Aorta (tissue), 5 donors: ENCODE measurements at regions not wholly inside any gene's neighbourhood (a gene's known extent, or its start where the extent isn't known, plus 50 kb on each side); places are given as distances from the start of the nearest gene placed in this dataset.

Experiments
- ATAC-seq: fragments of 200-7000 bp; cut with Tn5 transposase; one replicate; pipeline ENCODE4 v1.9.1; 2022; ENCODE audit warnings: moderate library complexity; ENCODE audit not compliant: low FRiP score
- DNase-seq, 2 donors: peaks; one replicate each; pipeline ENCODE4 v3.0.0-alpha.2; 2020
- H3K27ac ChIP-seq, 2 donors: one replicate each; pipeline ENCODE4 v1.5.1; 2013; ENCODE audit warnings: low read length in 2 of 2, mild to moderate bottlenecking in 2 of 2, moderate library complexity in 2 of 2, control low read depth in 1 of 2, inconsistent platforms in 1 of 2, low read depth in 1 of 2
- H3K27me3 ChIP-seq, 2 donors: one replicate each; pipeline ENCODE4 v1.6.1; 2013; ENCODE audit warnings: control low read depth in 1 of 2, low read length in 1 of 2, mild to moderate bottlenecking in 1 of 2, moderate library complexity in 1 of 2; ENCODE audit not compliant: insufficient read depth in 2 of 2, control insufficient read depth in 1 of 2
- H3K36me3 ChIP-seq, 2 donors: one replicate each; pipeline ENCODE4 v1.6.1; 2013; ENCODE audit warnings: control low read depth in 1 of 2, low read length in 1 of 2, mild to moderate bottlenecking in 1 of 2; ENCODE audit not compliant: insufficient read depth in 2 of 2, control insufficient read depth in 1 of 2
- H3K4me1 ChIP-seq, 2 donors: one replicate each; pipeline ENCODE4 v1.6.1; 2013; ENCODE audit warnings: low read length in 2 of 2, control low read depth in 1 of 2, mild to moderate bottlenecking in 1 of 2, moderate library complexity in 1 of 2; ENCODE audit not compliant: insufficient read depth in 2 of 2, control insufficient read depth in 1 of 2
- H3K4me3 ChIP-seq, 2 donors: one replicate each; pipeline ENCODE4 v1.5.1; 2013; ENCODE audit warnings: low read length in 2 of 2, control low read depth in 1 of 2, mild to moderate bottlenecking in 1 of 2
- H3K9me3 ChIP-seq: one replicate; pipeline ENCODE4 v1.6.1; 2013; ENCODE audit warnings: mild to moderate bottlenecking, low read length; ENCODE audit not compliant: control insufficient read depth
- WGBS, 2 donors: extraction: QIAGEN DNeasy Blood & Tissue Kit; methylation state at CpG; one replicate each; pipeline ENCODE4 v1.1.7; 2013; 5-methylcytosine and 5-hydroxymethylcytosine counted together
- intact Hi-C, 2 donors: fragments of 100-400 bp; cut with DNase I; formaldehyde crosslinking; loops; one replicate each; pipeline versions ENCODE4 v1.14.2 to v1.15.0; 2022
- donor health status: healthy with polysubstance abuse.
- donor health status: Bipolar disorder and iron deficiency.
- donor health status: DM: no; HTN: no; CAD: no.
- donor health status: DM: no; HTN: no; CAD: no.
- donor health status: DM: yes; HTN: yes; CAD: no.

DNA sequence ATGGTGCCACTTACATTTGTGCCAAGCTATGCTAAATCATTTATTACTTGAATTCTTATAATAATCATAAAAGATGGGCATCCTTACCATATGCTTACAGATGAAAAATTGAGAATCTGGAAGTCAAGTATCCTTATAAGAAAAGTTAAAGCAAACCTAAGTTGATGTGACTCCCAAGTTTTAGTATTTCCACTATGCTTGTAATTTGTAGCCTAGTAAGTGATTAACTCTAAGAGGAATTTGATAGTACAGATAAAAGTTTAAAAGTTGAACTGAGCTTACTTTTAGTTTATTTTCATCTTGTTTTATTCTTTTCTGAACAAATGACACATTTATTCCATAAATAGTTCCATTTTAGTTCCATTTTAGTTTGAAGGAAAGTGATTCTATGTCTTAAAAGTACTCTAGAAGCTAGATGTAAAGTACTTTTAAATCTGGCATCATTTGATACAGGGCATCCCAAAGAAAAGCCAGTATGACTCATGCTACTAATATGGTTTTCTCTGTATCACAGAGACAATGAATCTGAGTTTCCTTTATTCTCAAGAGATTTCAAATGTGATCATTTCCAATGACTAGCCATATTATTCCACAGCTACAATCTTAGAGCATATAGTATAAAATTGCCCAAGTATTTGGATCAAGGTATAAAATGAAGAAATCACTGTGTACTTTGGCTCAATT, 596.0 kb downstream of the SLC16A7 start:
- no peak for ATAC-seq
- intact Hi-C loops = no loop called here

DNA sequence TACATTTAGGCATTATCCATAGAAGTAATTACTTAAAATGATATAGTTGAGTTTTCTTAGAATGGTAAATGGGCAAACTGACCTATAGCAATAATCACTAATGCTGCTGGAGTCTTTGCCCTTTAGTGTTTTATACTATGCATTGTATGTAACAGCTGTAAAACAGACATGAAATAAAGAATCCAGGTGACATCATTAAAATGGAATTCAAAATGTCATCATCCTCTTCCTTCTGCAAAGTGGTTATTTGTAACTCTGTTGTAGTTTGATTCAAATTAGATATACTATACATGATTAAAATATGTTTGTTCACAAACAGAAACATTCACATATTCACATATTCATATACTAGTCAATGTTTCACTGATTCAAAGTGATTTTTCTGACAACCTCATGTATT, 598.8 kb downstream of the SLC16A7 start:
- DNase-seq = no peak
- Histone ChIP-seq H3K36me3 (no peaks in the 10 kb centered on the region), H3K4me3 (no peak overlapping the region), H3K27ac (no peak overlapping the region), H3K4me1 (no peaks in the 10 kb centered on the region), H3K9me3 (no peaks in the 10 kb centered on the region), H3K27me3 (no peaks in the 10 kb centered on the region)
- intact Hi-C loops = no loop called here
- no peak for ATAC-seq

More for the DNA sequence above, 596.0 kb downstream of the SLC16A7 start:
- Histone ChIP-seq H3K36me3 (no peaks in the 10 kb centered on the region), H3K4me3 (no peak overlapping the region), H3K27ac (no peak overlapping the region), H3K27me3 (no peaks in the 10 kb centered on the region), H3K4me1 (no peaks in the 10 kb centered on the region), H3K9me3 (no peaks in the 10 kb centered on the region)
- no peak for DNase-seq

DNA sequence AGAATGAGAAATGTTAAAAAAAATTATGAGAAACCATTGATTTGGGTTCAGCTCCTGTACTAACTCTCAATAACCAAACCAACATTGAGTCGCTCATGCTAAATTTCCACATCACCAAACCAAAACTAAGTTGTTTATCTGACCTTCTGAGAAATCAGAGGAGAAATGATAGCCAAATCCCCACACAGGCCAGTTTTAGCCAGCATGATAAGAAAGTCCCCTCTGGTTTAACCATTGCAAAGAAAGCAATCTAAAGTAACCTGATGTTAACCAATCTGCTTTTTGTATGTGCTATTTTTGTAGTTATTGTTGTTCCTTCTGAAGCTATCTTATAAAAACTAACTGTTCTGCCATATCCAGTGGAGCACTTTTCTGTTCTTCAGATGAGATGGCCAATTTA, 599.7 kb downstream of the SLC16A7 start:
- WGBS, 2 donors = 57 to 58% methylated on average over 1 of the region's 1 CpG
- intact Hi-C loops = no loop called here
- no peaks in the 10 kb centered on the region for H3K36me3 ChIP-seq

DNA sequence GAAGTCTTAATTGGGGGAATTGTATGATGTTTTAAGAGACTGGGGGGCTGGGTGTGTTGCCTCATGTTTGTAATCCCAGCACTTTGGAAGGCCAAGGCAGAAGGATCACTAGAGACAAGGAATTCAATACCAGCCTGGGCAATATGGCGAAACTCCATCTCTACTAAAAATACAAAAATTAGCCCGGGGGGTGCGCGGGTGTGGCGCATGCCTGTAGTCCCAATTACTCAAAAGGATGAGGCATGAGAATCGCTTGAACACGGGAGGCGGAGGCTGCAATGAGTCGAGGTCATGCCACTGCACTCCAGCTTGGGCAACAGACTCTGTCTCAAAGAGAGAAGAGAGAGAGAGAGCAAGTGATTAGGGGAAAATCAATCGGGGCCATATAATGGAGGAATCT, 600.5 kb downstream of the SLC16A7 start:
- Histone ChIP-seq H3K4me1 (no peaks in the 10 kb centered on the region), H3K36me3 (no peaks in the 10 kb centered on the region), H3K4me3 (no peak overlapping the region), H3K27ac (no peak overlapping the region), H3K9me3 (no peaks in the 10 kb centered on the region), H3K27me3 (no peaks in the 10 kb centered on the region)
- intact Hi-C loops = no loop called here
- no peak for ATAC-seq
- WGBS, 2 donors = 96 to 97% methylated on average over 10 of the region's 10 CpGs
- no peak for DNase-seq

More for the DNA sequence above, 599.7 kb downstream of the SLC16A7 start:
- no peak overlapping the region for H3K4me3 ChIP-seq
- DNase-seq = no peak
- H3K27me3 ChIP-seq = no peaks in the 10 kb centered on the region
- ATAC-seq = no peak
- H3K27ac ChIP-seq = no peak overlapping the region
- no peaks in the 10 kb centered on the region for H3K4me1 ChIP-seq
- H3K9me3 ChIP-seq = no peaks in the 10 kb centered on the region

DNA sequence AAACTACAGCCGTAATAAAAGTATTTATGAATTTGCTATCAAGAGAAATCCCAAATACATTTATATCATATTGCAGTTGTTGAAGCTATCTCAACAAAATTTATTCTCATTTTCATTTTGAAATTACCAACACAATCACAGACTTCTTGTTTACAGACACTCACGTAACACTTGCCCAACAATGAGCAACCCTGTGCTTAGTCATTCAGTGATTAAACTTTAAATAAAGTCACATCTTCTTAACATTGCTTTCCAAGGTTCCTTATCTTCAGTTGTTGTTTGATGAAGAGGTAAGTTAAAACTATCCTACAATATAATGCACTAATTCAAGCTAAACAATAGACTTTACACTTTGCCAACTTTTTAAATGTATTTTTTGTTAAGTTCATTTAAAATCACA, 601.8 kb downstream of the SLC16A7 start:
- no peaks in the 10 kb centered on the region for H3K4me1 ChIP-seq
- no peak overlapping the region for H3K4me3 ChIP-seq
- intact Hi-C loops = no loop called here
- WGBS, 2 donors = 89 to 95% methylated on average over 2 of the region's 2 CpGs
- no peak overlapping the region for H3K27ac ChIP-seq
- no peaks in the 10 kb centered on the region for H3K27me3 ChIP-seq
- ATAC-seq = no peak
- DNase-seq = no peak
- no peaks in the 10 kb centered on the region for H3K9me3 ChIP-seq
- no peaks in the 10 kb centered on the region for H3K36me3 ChIP-seq

DNA sequence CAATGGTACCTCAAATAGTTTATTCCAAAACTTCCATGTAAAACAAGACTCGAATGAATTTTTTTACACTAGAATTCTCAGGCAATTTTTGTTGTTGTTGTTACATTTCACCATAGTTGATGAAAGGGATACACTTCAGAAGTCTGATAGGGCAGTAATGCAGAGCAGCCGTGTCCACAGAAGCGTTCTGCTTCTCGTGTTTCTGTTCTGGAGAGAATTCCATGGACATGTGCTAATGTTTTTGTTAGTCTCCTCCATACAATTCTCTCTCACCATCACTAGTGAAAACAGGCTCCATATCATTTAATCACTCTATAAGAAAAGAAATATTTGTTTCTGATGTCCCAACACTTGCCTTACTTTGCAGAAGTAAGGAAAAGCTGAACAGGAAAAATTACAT, 606.1 kb downstream of the SLC16A7 start:
- intact Hi-C loops = no loop called here
- Histone ChIP-seq H3K27me3 (no peaks in the 10 kb centered on the region), H3K27ac (no peak overlapping the region), H3K4me3 (no peak overlapping the region), H3K9me3 (no peaks in the 10 kb centered on the region), H3K4me1 (no peaks in the 10 kb centered on the region), H3K36me3 (no peaks in the 10 kb centered on the region)
- DNase-seq (no peak), ATAC-seq (no peak)
- WGBS, 2 donors = 20 to 25% methylated on average over 4 of the region's 4 CpGs

DNA sequence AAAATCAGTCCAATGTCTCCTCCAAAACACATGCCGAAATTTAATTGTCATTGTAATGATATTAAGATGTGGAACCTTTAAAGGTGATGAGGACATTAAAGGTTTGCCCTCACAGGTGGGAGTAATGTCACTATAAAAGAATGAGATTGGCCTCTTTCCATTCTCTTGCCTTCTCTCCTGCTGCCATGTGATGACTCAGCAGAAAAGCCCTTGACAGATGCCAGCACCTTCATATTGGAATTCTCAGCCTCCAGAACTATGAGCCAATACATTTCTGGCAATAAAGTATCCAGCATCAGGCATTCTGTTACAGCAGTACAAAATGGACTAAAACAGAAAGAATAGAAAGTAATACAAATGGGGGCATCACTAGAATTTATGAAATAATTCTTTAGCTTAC, 609.7 kb downstream of the SLC16A7 start:
- WGBS, 2 donors = 85 to 86% methylated on average over 1 of the region's 1 CpG
- no peak for ATAC-seq

DNA sequence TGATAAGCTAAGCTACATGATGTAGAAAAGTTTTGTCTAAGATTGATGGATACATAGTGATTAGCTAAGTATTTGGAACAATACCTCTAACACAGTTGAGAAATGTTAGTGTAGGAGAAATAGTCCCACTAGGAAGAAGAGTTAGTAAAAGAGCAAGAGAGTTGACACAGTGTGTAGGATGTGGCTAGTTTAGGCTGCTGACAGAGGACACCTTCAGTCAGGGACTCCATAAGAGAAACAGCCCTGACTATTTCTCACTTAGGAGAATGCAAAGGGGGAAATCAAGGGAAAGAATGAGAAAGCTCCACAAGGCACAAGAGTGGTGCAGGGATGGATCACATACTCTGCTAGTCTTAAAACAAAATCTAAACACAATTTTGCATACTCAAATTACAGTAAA, 613.7 kb downstream of the SLC16A7 start:
- intact Hi-C loops = no loop called here
- no peaks in the 10 kb centered on the region for H3K27me3 ChIP-seq
- H3K4me1 ChIP-seq = no peaks in the 10 kb centered on the region
- no peaks in the 10 kb centered on the region for H3K9me3 ChIP-seq
- no peak for ATAC-seq
- no peak overlapping the region for H3K27ac ChIP-seq
- no peak for DNase-seq
- no peak overlapping the region for H3K4me3 ChIP-seq
- no peaks in the 10 kb centered on the region for H3K36me3 ChIP-seq

More for the DNA sequence above, 609.7 kb downstream of the SLC16A7 start:
- Histone ChIP-seq H3K36me3 (no peaks in the 10 kb centered on the region), H3K4me3 (no peak overlapping the region), H3K27ac (no peak overlapping the region), H3K9me3 (no peaks in the 10 kb centered on the region), H3K4me1 (no peaks in the 10 kb centered on the region), H3K27me3 (no peaks in the 10 kb centered on the region)
- intact Hi-C loops = no loop called here
- DNase-seq = no peak

DNA sequence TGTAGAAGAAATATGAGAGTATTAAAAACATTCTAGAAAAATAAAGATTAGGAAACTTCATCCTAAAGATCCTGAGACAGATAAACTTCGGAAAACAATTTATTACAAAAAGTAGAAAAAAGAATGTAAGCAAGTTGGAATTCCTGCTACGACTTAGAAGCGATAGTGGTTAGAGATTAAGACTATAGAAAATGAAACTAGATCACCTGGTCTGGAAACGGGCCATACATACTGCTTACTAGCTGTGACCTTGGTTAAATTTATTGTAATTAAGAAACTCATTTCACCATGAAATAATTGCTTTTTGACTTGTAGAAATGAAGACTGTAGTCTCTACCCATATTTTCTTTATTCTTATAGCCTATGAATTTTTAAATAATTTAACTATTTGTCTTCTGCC, 614.1 kb downstream of the SLC16A7 start:
- Histone ChIP-seq H3K4me1 (no peaks in the 10 kb centered on the region), H3K36me3 (no peaks in the 10 kb centered on the region), H3K27ac (no peak overlapping the region), H3K9me3 (no peaks in the 10 kb centered on the region), H3K27me3 (no peaks in the 10 kb centered on the region), H3K4me3 (no peak overlapping the region)
- no peak for ATAC-seq
- no peak for DNase-seq
- intact Hi-C loops = no loop called here
- 72 to 77% methylated on average over 4 of the region's 4 CpGs for WGBS, 2 donors
